NT2/D1 (cell line): ENCODE measurements at regions not wholly inside any gene's neighbourhood (a gene's known extent, or its start where the extent isn't known, plus 50 kb on each side); places are given as distances from the start of the nearest gene placed in this dataset.
"Not testable (repeated sequence)": the region's sequence is repeated elsewhere in the genome, so short reads cannot be mapped to it uniquely, and the experiment has no call there.

ENCODE experiments used
- DNase-seq: peaks from one replicate; pipeline ENCODE4 v3.0.0-alpha.2; 2011; ENCODE audit warnings: low read depth, low spot score
- H3K27me3 ChIP-seq: 2 replicates; pipeline ENCODE4 v1.6.0; 2011; ENCODE audit warnings: mild to moderate bottlenecking; ENCODE audit not compliant: insufficient read length, insufficient read depth
- H3K36me3 ChIP-seq: 2 replicates; pipeline ENCODE4 v1.6.1; 2011; ENCODE audit warnings: mild to moderate bottlenecking, low read length, mixed read lengths; ENCODE audit not compliant: insufficient read depth, insufficient read length
- H3K4me1 ChIP-seq: 2 replicates; pipeline ENCODE4 v1.5.1; 2011; ENCODE audit not compliant: insufficient read depth, insufficient read length
- H3K4me3 ChIP-seq: 2 replicates; pipeline ENCODE4 v1.5.1; 2011; ENCODE audit warnings: low read depth; ENCODE audit not compliant: insufficient read length
- H3K9ac ChIP-seq: 2 replicates; pipeline ENCODE4 v1.6.0; 2011; ENCODE audit warnings: low read depth; ENCODE audit not compliant: insufficient read length
- H3K9me3 ChIP-seq: 2 replicates; pipeline ENCODE4 v1.5.1; 2011; ENCODE audit warnings: mild to moderate bottlenecking, low read length; ENCODE audit not compliant: insufficient read depth
- SUZ12 ChIP-seq: IDR thresholded peaks from 2 replicates; pipeline ENCODE4 v1.6.1; 2011; ENCODE audit not compliant: insufficient read length, insufficient read depth; ENCODE audit errors: extremely low read depth
- YY1 ChIP-seq: IDR thresholded peaks from 2 replicates; pipeline ENCODE4 v1.6.1; 2011; ENCODE audit not compliant: insufficient read length, insufficient read depth
- ZNF274 ChIP-seq: IDR thresholded peaks from 2 replicates; pipeline ENCODE4 v1.6.1; 2011; ENCODE audit warnings: mild to moderate bottlenecking, low read depth, low read length

GRCh38 chr15:59894835-59895234 is 109.3 kb upstream of the FOXB1 start:
- H3K27me3 ChIP-seq, result no peaks in the 10 kb centered on the region
- DNase-seq, result no peak
- H3K9ac ChIP-seq, result no peak overlapping the region
- no peak overlapping the region for H3K4me3 ChIP-seq
- no peaks in the 10 kb centered on the region for H3K36me3 ChIP-seq
- TF ChIP-seq ZNF274, result no peak
- TF ChIP-seq SUZ12, result no peak
- TF ChIP-seq YY1, result no peak
- H3K9me3 ChIP-seq, result no peaks in the 10 kb centered on the region
- no peaks in the 10 kb centered on the region for H3K4me1 ChIP-seq

- Histone ChIP-seq H3K4me3 (no peak overlapping the region), H3K27me3 (no peaks in the 10 kb centered on the region), H3K9ac (no peak overlapping the region), H3K9me3 (no peaks in the 10 kb centered on the region), H3K36me3 (no peaks in the 10 kb centered on the region), H3K4me1 (no peaks in the 10 kb centered on the region)
- DNase-seq, result no peak
- TF ChIP-seq YY1 (no peak), ZNF274 (no peak), SUZ12 (no peak)
Observed at GRCh38 chr15:59892985-59893384, 111.1 kb upstream of the FOXB1 start.

GRCh38 chr15:59887870-59888269 is 116.2 kb upstream of the FOXB1 start:
- not testable (repeated sequence) for H3K9me3 ChIP-seq, DNase-seq, H3K4me1 ChIP-seq, H3K36me3 ChIP-seq, H3K27me3 ChIP-seq, H3K4me3 ChIP-seq, H3K9ac ChIP-seq

- Histone ChIP-seq H3K4me3 (no peak overlapping the region), H3K9me3 (no peaks in the 10 kb centered on the region), H3K27me3 (no peaks in the 10 kb centered on the region), H3K4me1 (peaks cover 3% of the 10 kb centered on the region), H3K36me3 (no peaks in the 10 kb centered on the region), H3K9ac (no peak overlapping the region)
- TF ChIP-seq SUZ12 (no peak), YY1 (no peak)
- DNase-seq, result no peak
Observed at GRCh38 chr15:59887211-59887610, 116.9 kb upstream of the FOXB1 start.

- TF ChIP-seq SUZ12, result no peak
- TF ChIP-seq YY1, result no peak
- no peak for TF ChIP-seq ZNF274
- no peaks in the 10 kb centered on the region for H3K27me3 ChIP-seq
- peaks cover 3% of the 10 kb centered on the region for H3K4me1 ChIP-seq
- no peak overlapping the region for H3K9ac ChIP-seq
- H3K4me3 ChIP-seq, result no peak overlapping the region
- DNase-seq, result no peak
- no peaks in the 10 kb centered on the region for H3K9me3 ChIP-seq
- no peaks in the 10 kb centered on the region for H3K36me3 ChIP-seq
Observed at GRCh38 chr15:59886441-59886840, 117.7 kb upstream of the FOXB1 start.

GRCh38 chr15:59885832-59886231 is 118.3 kb upstream of the FOXB1 start:
- no peak for DNase-seq
- H3K9me3 ChIP-seq, result no peaks in the 10 kb centered on the region
- no peak overlapping the region for H3K4me3 ChIP-seq
- peaks cover 3% of the 10 kb centered on the region for H3K4me1 ChIP-seq
- TF ChIP-seq ZNF274, result no peak
- no peak for TF ChIP-seq SUZ12
- TF ChIP-seq YY1, result no peak
- H3K27me3 ChIP-seq, result no peaks in the 10 kb centered on the region
- H3K9ac ChIP-seq, result no peak overlapping the region
- no peaks in the 10 kb centered on the region for H3K36me3 ChIP-seq

- DNase-seq, result no peak
- H3K27me3 ChIP-seq, result no peaks in the 10 kb centered on the region
Observed at GRCh38 chr15:59879506-59880265, 124.4 kb upstream of the FOXB1 start.

More at GRCh38 chr15:59879506-59880265, 124.4 kb upstream of the FOXB1 start:
- no peaks in the 10 kb centered on the region for H3K9me3 ChIP-seq
- TF ChIP-seq YY1, result no peak
- no peak for TF ChIP-seq ZNF274
- TF ChIP-seq SUZ12, result no peak
- no peaks in the 10 kb centered on the region for H3K4me1 ChIP-seq
- H3K36me3 ChIP-seq, result no peaks in the 10 kb centered on the region
- H3K4me3 ChIP-seq, result no peak overlapping the region
- H3K9ac ChIP-seq, result no peak overlapping the region
